ENCODE measurements at regions not wholly inside any gene's neighbourhood (a gene's known extent, or its start where the extent isn't known, plus 50 kb on each side); places are given as distances from the start of the nearest gene placed in this dataset.
"Not testable (repeated sequence)": the region's sequence is repeated elsewhere in the genome, so short reads cannot be mapped to it uniquely, and the experiment has no call there.

DNA sequence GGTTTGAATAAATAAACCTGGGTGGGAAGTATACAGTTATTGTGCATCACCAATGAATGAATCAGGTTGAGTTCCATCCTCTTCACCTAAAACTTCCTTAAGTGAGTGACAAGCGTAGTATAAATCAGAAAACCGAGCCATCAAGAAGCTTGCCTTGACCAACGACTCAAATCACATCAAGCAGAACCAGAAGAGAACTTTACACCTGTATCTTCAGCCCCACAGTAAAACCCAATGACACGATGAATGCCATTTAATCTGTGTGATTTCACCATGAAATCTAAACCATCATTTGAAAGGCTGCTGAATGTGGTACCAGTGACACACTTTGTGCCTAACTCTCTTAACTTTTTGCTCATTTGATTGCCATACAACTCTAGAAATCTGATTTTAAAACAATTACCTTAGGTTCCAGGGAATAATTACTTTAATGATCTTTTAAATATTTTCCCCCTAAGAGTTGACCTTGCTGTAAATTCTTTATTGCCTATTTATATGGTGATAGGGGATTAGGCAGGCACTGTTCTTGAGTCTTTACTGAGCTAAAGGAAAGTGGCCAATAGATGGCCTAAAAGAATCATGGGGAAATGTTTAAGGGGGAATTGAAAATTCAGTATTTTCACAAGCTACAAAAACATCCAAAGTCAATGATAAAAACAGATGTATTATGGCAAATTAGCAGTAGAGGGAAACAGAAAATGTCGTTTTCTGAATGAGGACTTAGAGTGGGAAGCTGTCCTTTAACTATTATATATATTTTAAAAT lies 152.0 kb upstream of the EYA4 start:
- intact Hi-C loops (cut with DNase I; ENCODE audit: low total_unique reads) = no loop called here
- H3K9me3 ChIP-seq = no peaks in the 10 kb centered on the region
- in situ Hi-C loops (cut with MboI; ENCODE audit: low pct_ligation_motif_present in 1 of 4, low pct_unique_long_range_greater_than_20kb in 1 of 4, low sequenced_read_pairs in 3 of 4) = no loop called here
- no peak overlapping the region for H3K4me3 ChIP-seq
- no peak overlapping the region for H3K27ac ChIP-seq
- H3K27me3 ChIP-seq = no peaks in the 10 kb centered on the region
- no peak for DNase-seq
- no peaks in the 10 kb centered on the region for H3K36me3 ChIP-seq
- TF ChIP-seq POLR2A (IDR thresholded peaks at IDR 0.05) (no peak), POLR2AphosphoS5 (IDR thresholded peaks at IDR 0.05) (no peak), CTCF (IDR thresholded peaks at IDR 0.05) (no peak), EP300 (IDR thresholded peaks at IDR 0.05; ENCODE audit: low read depth) (no peak)
- WGBS, 2 donors (ENCODE audit: low coverage in 1 of 2) = 73 to 74% methylated on average over 5 of the region's 5 CpGs
- no peaks in the 10 kb centered on the region for H3K4me1 ChIP-seq

DNA sequence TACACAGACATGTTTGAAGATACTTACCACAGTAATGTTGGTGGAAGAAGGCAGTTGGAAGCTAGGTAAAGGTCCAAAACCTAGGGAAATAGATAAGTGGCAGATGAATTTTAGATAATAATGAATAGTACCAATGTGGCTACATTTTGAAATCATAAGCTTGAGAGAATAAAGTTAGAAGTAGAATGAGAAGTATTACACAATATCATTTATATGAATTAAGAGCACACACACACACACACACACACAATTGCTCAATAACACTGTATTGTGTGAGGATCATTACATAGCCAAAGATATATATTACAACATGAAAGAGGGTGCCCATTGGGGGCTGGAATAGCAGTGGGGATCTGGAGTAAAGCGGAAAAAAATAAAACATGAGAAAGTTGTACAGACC lies 149.0 kb upstream of the EYA4 start:
- no peak overlapping the region for H3K4me3 ChIP-seq
- no peaks in the 10 kb centered on the region for H3K36me3 ChIP-seq
- WGBS, 2 donors (ENCODE audit: low coverage in 1 of 2) = 83 to 95% methylated on average over 1 of the region's 1 CpG
- no peak for DNase-seq
- no peaks in the 10 kb centered on the region for H3K27me3 ChIP-seq
- in situ Hi-C loops (cut with MboI; ENCODE audit: low pct_ligation_motif_present in 1 of 4, low pct_unique_long_range_greater_than_20kb in 1 of 4, low sequenced_read_pairs in 3 of 4) (no loop called here), intact Hi-C loops (cut with DNase I; ENCODE audit: low total_unique reads) (no loop called here)
- H3K9me3 ChIP-seq = no peaks in the 10 kb centered on the region
- TF ChIP-seq POLR2A (IDR thresholded peaks at IDR 0.05) (no peak), EP300 (IDR thresholded peaks at IDR 0.05; ENCODE audit: low read depth) (no peak), CTCF (IDR thresholded peaks at IDR 0.05) (no peak)
- no peak overlapping the region for H3K27ac ChIP-seq
- H3K4me1 ChIP-seq = no peaks in the 10 kb centered on the region

DNA sequence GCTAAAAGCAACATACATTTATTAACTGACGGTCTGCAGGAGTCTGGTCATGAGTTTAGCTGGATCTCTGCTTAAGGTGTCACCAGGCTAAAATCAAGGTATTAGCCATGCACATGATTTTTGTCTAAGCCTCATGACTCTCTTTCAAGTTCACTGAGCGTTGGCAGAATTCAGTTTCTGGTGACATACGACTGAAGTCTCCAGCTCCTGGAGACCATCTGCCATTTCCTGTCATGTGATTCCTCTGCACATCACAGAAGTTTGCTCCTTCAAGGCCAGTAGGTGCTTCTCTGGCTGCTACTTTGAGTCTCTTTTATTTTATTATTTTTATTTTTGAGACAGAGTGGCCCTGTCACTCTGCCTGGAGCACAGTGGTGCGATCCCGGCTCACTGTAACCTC lies 148.4 kb upstream of the EYA4 start:
- in situ Hi-C loops (cut with MboI; ENCODE audit: low pct_ligation_motif_present in 1 of 4, low pct_unique_long_range_greater_than_20kb in 1 of 4, low sequenced_read_pairs in 3 of 4) = no loop called here
- TF ChIP-seq POLR2A (IDR thresholded peaks at IDR 0.05) = no peak
- no peak for TF ChIP-seq POLR2AphosphoS5 (IDR thresholded peaks at IDR 0.05)
- TF ChIP-seq CTCF (IDR thresholded peaks at IDR 0.05) = no peak
- TF ChIP-seq EP300 (IDR thresholded peaks at IDR 0.05; ENCODE audit: low read depth) = no peak
- 75 to 86% methylated on average over 5 of the region's 5 CpGs for WGBS, 2 donors (ENCODE audit: low coverage in 1 of 2)
- DNase-seq = no peak
- Histone ChIP-seq H3K36me3 (no peaks in the 10 kb centered on the region), H3K9me3 (no peaks in the 10 kb centered on the region), H3K4me1 (no peaks in the 10 kb centered on the region), H3K27me3 (no peaks in the 10 kb centered on the region), H3K27ac (no peak overlapping the region), H3K4me3 (no peak overlapping the region)
- intact Hi-C loops (cut with DNase I; ENCODE audit: low total_unique reads) = no loop called here

DNA sequence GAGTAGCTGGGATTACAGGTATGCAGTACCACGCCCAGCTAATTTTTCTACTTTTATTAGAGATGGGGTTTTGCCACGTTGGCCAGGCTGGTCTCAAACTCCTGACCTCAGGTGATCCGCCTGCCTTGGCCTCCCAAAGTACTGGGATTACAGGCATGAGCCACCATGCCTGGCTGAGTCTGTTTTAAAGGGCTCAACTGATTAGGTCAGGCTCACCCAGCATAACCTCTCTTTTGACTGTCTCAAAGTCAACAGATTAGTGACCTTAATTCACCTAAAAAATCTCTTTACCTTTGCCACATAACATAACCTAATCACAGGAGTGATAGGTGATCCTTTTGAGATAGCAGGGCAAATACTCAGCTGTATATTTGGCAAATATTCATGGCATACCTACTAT lies 147.9 kb upstream of the EYA4 start:
- DNase-seq; H3K9me3 ChIP-seq; H3K4me3 ChIP-seq; intact Hi-C loops (cut with DNase I; ENCODE audit: low total_unique reads); in situ Hi-C loops (cut with MboI; ENCODE audit: low pct_ligation_motif_present in 1 of 4, low pct_unique_long_range_greater_than_20kb in 1 of 4, low sequenced_read_pairs in 3 of 4); H3K27me3 ChIP-seq; H3K36me3 ChIP-seq; H3K4me1 ChIP-seq; H3K27ac ChIP-seq: not testable (repeated sequence)
- WGBS, 2 donors (ENCODE audit: low coverage in 1 of 2) = 50% methylated on average over 1 to 3 of the region's 3 CpGs

DNA sequence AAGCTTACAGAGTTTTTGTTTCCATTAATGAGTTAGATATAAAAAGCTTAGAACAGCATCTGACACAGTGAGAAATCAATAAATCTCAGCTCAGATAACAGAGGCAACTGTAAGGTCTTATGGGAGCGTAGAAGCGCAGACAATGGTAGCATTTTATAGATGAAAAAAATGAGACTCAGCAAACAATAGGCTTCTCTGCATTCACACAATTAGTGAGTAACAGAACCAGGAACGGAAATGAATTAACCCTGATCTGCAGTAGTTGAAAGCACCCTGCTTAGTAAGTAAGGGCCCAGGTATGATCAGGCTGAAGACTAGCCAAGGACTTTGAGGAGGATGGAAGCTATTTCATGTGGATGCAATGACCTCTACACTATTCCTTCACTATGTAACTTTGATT lies 147.2 kb upstream of the EYA4 start:
- no peak overlapping the region for H3K27ac ChIP-seq
- no peaks in the 10 kb centered on the region for H3K36me3 ChIP-seq
- intact Hi-C loops (cut with DNase I; ENCODE audit: low total_unique reads) = no loop called here
- no peak for DNase-seq
- no peak overlapping the region for H3K4me3 ChIP-seq
- no peaks in the 10 kb centered on the region for H3K4me1 ChIP-seq
- 62 to 80% methylated on average over 3 of the region's 3 CpGs for WGBS, 2 donors (ENCODE audit: low coverage in 1 of 2)
- no peaks in the 10 kb centered on the region for H3K27me3 ChIP-seq
- no peak for TF ChIP-seq POLR2A (IDR thresholded peaks at IDR 0.05)
- TF ChIP-seq EP300 (IDR thresholded peaks at IDR 0.05; ENCODE audit: low read depth) = no peak
- TF ChIP-seq POLR2AphosphoS5 (IDR thresholded peaks at IDR 0.05) = no peak
- no peak for TF ChIP-seq CTCF (IDR thresholded peaks at IDR 0.05)
- in situ Hi-C loops (cut with MboI; ENCODE audit: low pct_ligation_motif_present in 1 of 4, low pct_unique_long_range_greater_than_20kb in 1 of 4, low sequenced_read_pairs in 3 of 4) = no loop called here
- H3K9me3 ChIP-seq = no peaks in the 10 kb centered on the region

Measured in transverse colon (tissue), 4 donors.